Natural killer cell treated with Interleukin-12 subunit alpha and Interleukin-12 subunit beta and Interleukin-15 and Interleukin-18, amount 100 ng/mL, for 72 hours (primary cell): ENCODE measurements at regions not wholly inside any gene's neighbourhood (a gene's known extent, or its start where the extent isn't known, plus 50 kb on each side); places are given as distances from the start of the nearest gene placed in this dataset.
"Not testable (repeated sequence)": the region's sequence is repeated elsewhere in the genome, so short reads cannot be mapped to it uniquely, and the experiment has no call there.

Experiments used
- ATAC-seq, 2 donors: fragments of 150-1000 bp; cut with Tn5 transposase in 1 of 2; sonication (Bioruptor Pico), chemical (Tn5 transposase) in 1 of 2; 2 replicates each; pipeline ENCODE4 v1.10.0; 2021
- DNase-seq: peaks from one replicate; pipeline ENCODE4 v3.0.0; 2022; ENCODE audit warnings: low spot score
- H3K27ac Mint-ChIP-seq, 2 donors: 1 replicate in 1 of 2; 2 replicates in 1 of 2; pipeline ENCODE4 v1.8.0; 2022; ENCODE audit warnings: mixed read lengths in 2 of 2, mild to moderate bottlenecking in 1 of 2, moderate library complexity in 1 of 2
- H3K27me3 Mint-ChIP-seq, 2 donors: 1 replicate in 1 of 2; 2 replicates in 1 of 2; pipeline ENCODE4 v1.8.0; 2022; ENCODE audit warnings: mixed read lengths in 2 of 2
- H3K36me3 Mint-ChIP-seq: one replicate; pipeline ENCODE4 v1.8.0; 2022; ENCODE audit warnings: mixed read lengths
- H3K4me1 Mint-ChIP-seq, 2 donors: 1 replicate in 1 of 2; 2 replicates in 1 of 2; pipeline ENCODE4 v1.8.0; 2022; ENCODE audit warnings: low read depth in 2 of 2, mixed read lengths in 2 of 2, mild to moderate bottlenecking in 1 of 2
- H3K4me3 Mint-ChIP-seq: one replicate; pipeline ENCODE4 v1.8.0; 2022; ENCODE audit warnings: mixed read lengths
- H3K9me3 Mint-ChIP-seq: 2 replicates; pipeline ENCODE4 v1.8.0; 2022; ENCODE audit warnings: mixed read lengths

DNA sequence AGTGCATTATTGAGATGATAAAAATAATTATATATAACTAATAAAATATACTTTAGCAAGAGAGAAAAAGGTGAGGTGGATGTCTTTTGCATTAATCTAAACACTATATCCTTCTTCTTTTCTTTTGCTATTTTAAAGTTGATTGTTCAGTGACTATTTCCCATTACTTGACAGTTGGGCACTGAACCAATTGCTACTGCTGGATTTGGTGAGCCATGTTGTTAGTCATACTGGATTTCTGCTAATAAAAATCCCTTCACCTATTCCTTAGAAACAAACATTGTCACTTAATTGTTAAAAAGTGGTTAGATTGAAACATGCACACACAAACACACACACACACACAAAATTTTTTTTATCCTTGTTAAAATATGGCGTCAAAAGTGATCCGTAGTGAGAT lies 251.6 kb upstream of the ALG10 start:
- H3K4me1 Mint-ChIP-seq, result no peaks in the 10 kb centered on the region
- no peak for DNase-seq
- H3K27me3 Mint-ChIP-seq, result no peaks in the 10 kb centered on the region
- ATAC-seq, result no peak
- H3K27ac Mint-ChIP-seq, result no peak overlapping the region
- peaks cover 23% of the 10 kb centered on the region for H3K9me3 Mint-ChIP-seq
- peaks cover 3% of the 10 kb centered on the region for H3K36me3 Mint-ChIP-seq
- H3K4me3 Mint-ChIP-seq, result no peak overlapping the region

DNA sequence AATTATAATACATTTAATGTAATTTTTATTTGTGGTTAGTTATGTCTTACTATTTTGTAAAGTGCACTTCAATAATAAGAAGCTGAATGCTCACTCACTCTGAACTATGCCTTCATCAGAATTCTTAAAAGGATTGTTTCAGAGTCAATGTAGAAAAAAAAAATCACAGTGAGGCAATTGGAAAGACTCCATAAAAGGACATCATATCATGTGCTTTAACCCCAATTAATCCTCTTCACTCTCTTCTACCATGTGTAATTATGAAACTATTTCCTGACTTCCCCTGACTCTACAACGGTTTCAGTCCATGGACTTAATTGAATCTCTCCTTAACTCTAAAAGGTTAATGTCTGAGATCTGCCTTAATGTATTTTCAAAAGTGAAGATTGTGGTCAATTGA lies 250.4 kb upstream of the ALG10 start:
- no peaks in the 10 kb centered on the region for H3K4me1 Mint-ChIP-seq
- H3K27ac Mint-ChIP-seq, result no peak overlapping the region
- H3K9me3 Mint-ChIP-seq, result peaks cover 25% of the 10 kb centered on the region
- DNase-seq (no peak), ATAC-seq (no peak)
- H3K27me3 Mint-ChIP-seq, result no peaks in the 10 kb centered on the region
- no peak overlapping the region for H3K4me3 Mint-ChIP-seq
- H3K36me3 Mint-ChIP-seq, result peaks cover 9% of the 10 kb centered on the region

DNA sequence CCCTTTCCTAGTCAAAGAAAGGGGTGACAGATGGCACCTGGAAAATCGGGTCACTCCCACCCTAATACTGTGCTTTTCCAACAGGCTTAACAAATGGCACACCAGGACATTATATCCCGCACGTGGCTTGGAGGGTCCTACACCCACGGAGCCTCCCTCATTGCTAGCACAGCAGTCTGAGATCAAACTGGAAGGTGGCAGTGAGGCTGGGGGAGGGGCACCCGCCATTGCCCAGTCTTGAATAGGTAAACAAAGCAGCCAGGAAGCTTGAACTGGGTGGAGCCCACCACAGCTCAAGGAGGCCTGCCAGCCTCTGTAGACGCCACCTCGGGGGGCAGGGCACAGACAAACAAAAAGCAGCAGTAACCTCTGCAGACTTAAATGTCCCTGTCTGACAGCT lies 249.2 kb upstream of the ALG10 start:
- DNase-seq, H3K27me3 Mint-ChIP-seq, H3K4me3 Mint-ChIP-seq, ATAC-seq, H3K27ac Mint-ChIP-seq, H3K4me1 Mint-ChIP-seq, H3K36me3 Mint-ChIP-seq: not testable (repeated sequence)
- peaks cover 25% of the 10 kb centered on the region for H3K9me3 Mint-ChIP-seq

DNA sequence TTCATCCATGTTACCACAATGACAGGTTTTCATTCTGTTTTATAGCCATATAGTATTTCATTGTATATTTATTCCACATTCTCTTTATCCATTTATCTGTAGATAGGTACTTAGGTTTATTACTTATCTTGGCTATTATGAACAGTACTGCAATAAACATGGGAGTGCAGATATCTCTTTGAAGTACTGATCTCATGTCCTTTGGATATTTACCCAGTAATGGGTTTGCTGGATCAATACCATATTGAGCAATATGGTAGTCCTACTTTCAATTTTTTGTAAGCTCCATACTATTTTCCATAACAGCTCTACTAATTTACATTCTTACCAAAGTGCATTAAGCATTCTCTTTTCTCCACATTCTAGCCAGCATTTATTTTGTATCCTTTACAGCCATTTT lies 235.8 kb upstream of the ALG10 start:
- no peak for ATAC-seq
- Mint-ChIP-seq H3K27me3 (no peaks in the 10 kb centered on the region), H3K4me1 (no peaks in the 10 kb centered on the region), H3K36me3 (no peaks in the 10 kb centered on the region), H3K4me3 (no peak overlapping the region), H3K27ac (no peak overlapping the region), H3K9me3 (peaks cover 27% of the 10 kb centered on the region)
- DNase-seq, result no peak

DNA sequence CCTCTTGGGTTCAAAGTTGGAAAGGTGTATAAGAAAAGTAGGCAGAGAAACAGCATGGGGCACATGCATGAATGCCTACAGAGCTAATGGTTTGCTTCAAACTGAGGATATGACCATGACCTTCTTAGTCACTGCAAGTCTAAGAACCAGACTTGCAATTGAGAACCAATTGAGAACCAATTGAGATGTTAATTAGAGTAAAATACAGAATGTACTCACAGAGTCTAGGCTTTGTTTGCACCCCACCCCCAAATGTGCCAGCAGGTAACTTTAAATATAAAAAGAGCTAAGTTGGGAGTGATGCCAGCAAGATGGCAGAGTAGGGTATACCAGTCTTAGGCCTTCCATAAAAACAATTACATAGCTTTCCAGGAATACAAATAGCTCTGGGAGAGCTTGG lies 227.3 kb upstream of the ALG10 start:
- no peak overlapping the region for H3K27ac Mint-ChIP-seq
- peaks cover 4% of the 10 kb centered on the region for H3K36me3 Mint-ChIP-seq
- ATAC-seq (no peak), DNase-seq (no peak)
- no peaks in the 10 kb centered on the region for H3K27me3 Mint-ChIP-seq
- no peaks in the 10 kb centered on the region for H3K4me1 Mint-ChIP-seq
- H3K9me3 Mint-ChIP-seq, result peaks cover 33% of the 10 kb centered on the region
- no peak overlapping the region for H3K4me3 Mint-ChIP-seq

- Mint-ChIP-seq H3K4me1 (no peaks in the 10 kb centered on the region), H3K27ac (no peak overlapping the region), H3K36me3 (peaks cover 6% of the 10 kb centered on the region), H3K4me3 (no peak overlapping the region), H3K9me3 (peaks cover 33% of the 10 kb centered on the region), H3K27me3 (no peaks in the 10 kb centered on the region)
- DNase-seq (no peak), ATAC-seq (peak in 1 of 2 donors; percentile 36)
Observed at GRCh38 chr12:33795536-33795935, 226.8 kb upstream of the ALG10 start.

DNA sequence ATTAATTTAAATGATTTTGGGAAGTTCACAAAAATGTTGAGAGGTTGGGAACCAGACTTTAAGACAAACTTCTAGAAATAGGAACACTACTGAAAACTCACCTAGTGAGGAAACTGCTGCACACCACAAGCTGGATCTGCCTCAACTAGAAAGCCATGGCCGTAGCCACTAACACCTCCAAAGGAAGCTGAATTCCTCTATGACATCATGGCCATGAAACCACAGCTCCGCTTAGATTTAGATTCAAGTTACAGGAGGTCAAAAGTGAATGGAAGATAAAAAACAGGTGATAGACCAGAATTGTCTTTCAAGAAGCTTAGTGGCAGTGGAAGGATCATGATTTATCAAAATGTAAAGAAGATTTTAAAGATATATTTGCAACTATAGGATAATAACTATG lies 208.8 kb upstream of the ALG10 start:
- Mint-ChIP-seq H3K27me3 (no peaks in the 10 kb centered on the region), H3K36me3 (peaks cover 4% of the 10 kb centered on the region), H3K4me3 (no peak overlapping the region), H3K27ac (no peak overlapping the region), H3K9me3 (peaks cover 16% of the 10 kb centered on the region), H3K4me1 (no peaks in the 10 kb centered on the region)
- DNase-seq (no peak), ATAC-seq (no peak)

DNA sequence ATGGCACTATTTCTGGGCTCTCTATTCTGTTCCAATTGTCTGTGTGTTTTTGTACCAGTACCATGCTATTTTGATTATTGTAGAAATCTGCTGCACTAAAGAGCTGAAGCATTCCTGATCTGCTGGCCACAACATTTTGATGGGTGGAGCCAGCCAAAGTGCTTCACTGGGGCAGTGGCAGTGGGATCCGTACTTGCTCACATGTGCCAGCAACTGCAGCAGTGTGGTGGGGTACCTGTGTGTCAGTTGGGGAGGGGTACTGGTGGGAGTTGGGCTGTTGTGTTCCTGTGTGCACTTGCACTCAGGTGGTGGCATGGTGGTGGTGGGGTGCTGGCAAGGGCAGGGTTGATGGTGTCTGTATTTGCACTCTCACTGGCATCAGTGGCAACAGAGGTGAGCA lies 204.6 kb upstream of the ALG10 start:
- Mint-ChIP-seq H3K36me3 (peaks cover 4% of the 10 kb centered on the region), H3K9me3 (peaks cover 23% of the 10 kb centered on the region), H3K27ac (no peak overlapping the region), H3K27me3 (no peaks in the 10 kb centered on the region), H3K4me3 (no peak overlapping the region), H3K4me1 (no peaks in the 10 kb centered on the region)
- peak in 1 of 2 donors; percentile 17 for ATAC-seq
- DNase-seq, result no peak

DNA sequence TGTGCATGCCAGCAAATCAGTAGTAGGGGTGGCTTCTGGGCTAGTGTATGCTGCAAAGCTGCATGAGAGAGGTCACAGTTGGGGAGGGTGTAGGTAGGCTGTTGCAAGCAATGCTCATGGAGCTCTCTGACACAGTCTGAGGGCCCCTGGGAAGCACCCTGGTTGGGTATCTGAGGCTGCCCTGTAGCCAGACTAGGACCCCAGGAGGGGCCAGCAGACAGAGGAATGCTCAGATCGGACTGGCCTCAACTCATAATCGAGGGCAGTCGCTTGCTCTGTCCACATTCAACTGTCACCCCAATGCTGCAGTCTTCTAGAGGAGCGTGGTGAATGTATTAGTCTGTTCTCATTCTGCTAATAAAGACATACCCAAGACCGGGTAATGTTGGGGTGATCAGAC lies 204.0 kb upstream of the ALG10 start:
- Mint-ChIP-seq H3K4me1 (no peaks in the 10 kb centered on the region), H3K27ac (no peak overlapping the region), H3K36me3 (peaks cover 4% of the 10 kb centered on the region), H3K4me3 (no peak overlapping the region), H3K27me3 (no peaks in the 10 kb centered on the region), H3K9me3 (peaks cover 21% of the 10 kb centered on the region)
- DNase-seq, result no peak
- peak in 1 of 2 donors; percentile 38 for ATAC-seq

DNA sequence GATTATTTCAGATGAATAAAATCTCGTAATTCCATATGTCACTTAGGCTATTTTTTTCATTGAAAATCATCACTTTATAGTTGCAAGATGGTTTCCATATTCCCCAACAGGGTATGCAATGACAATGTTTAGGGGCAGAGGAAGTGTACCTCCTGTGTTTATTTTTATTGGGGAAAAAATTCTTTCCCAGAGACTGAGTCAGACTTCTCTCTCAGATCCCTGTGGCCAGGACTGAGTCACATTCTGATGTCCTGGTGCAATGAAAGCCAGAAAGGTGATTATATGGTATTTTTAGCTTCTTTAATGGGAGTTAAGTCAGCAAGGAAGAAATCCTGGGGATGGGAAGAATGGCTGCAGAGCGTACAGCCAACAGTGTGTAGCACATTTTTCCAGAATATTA lies 196.9 kb upstream of the ALG10 start:
- ATAC-seq (no peak), DNase-seq (no peak)
- peaks cover 17% of the 10 kb centered on the region for H3K9me3 Mint-ChIP-seq
- H3K4me3 Mint-ChIP-seq, result no peak overlapping the region
- no peaks in the 10 kb centered on the region for H3K4me1 Mint-ChIP-seq
- H3K27ac Mint-ChIP-seq, result no peak overlapping the region
- H3K36me3 Mint-ChIP-seq, result no peaks in the 10 kb centered on the region
- H3K27me3 Mint-ChIP-seq, result no peaks in the 10 kb centered on the region

- no peak for ATAC-seq
- no peak overlapping the region for H3K27ac Mint-ChIP-seq
Observed at GRCh38 chr12:33825986-33826602, 196.2 kb upstream of the ALG10 start.

GRCh38 chr12:33828326-33828725 lies 194.0 kb upstream of the ALG10 start:
- no peaks in the 10 kb centered on the region for H3K27me3 Mint-ChIP-seq
- H3K4me3 Mint-ChIP-seq, result no peak overlapping the region
- H3K9me3 Mint-ChIP-seq, result peaks cover 16% of the 10 kb centered on the region
- DNase-seq (no peak), ATAC-seq (no peak)
- H3K27ac Mint-ChIP-seq, result no peak overlapping the region
- H3K36me3 Mint-ChIP-seq, result no peaks in the 10 kb centered on the region
- H3K4me1 Mint-ChIP-seq, result no peaks in the 10 kb centered on the region

More at GRCh38 chr12:33825986-33826602, 196.2 kb upstream of the ALG10 start:
- Mint-ChIP-seq H3K36me3 (no peaks in the 10 kb centered on the region), H3K4me3 (no peak overlapping the region), H3K27me3 (no peaks in the 10 kb centered on the region), H3K9me3 (peaks cover 17% of the 10 kb centered on the region), H3K4me1 (no peaks in the 10 kb centered on the region)
- no peak for DNase-seq

- H3K27ac Mint-ChIP-seq, result no peak overlapping the region
- ATAC-seq (no peak), DNase-seq (no peak)
- H3K9me3 Mint-ChIP-seq, result peaks cover 14% of the 10 kb centered on the region
- no peaks in the 10 kb centered on the region for H3K4me1 Mint-ChIP-seq
- H3K4me3 Mint-ChIP-seq, result no peak overlapping the region
- H3K36me3 Mint-ChIP-seq, result no peaks in the 10 kb centered on the region
- no peaks in the 10 kb centered on the region for H3K27me3 Mint-ChIP-seq
Observed at GRCh38 chr12:33830070-33830469, 192.2 kb upstream of the ALG10 start.

DNA sequence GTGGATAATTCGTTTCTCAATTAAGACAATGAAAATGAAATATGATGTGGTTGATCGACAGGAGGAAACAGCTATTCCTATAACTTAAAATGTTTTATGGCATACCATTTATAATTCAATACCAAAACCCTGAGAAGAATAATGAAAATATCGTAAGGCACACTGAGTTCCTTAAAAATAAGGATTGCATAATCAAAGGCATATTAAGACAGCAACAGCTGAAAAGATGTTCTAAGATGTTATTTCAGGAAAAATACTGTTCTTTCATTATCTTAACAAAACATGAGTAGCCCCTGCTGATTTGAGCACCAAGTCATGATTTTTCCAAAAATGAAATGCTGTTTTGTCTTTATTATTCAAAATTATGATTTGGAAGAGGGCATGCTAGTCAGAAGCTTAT lies 189.4 kb upstream of the ALG10 start:
- no peaks in the 10 kb centered on the region for H3K36me3 Mint-ChIP-seq
- H3K4me1 Mint-ChIP-seq, result no peaks in the 10 kb centered on the region
- peaks cover 17% of the 10 kb centered on the region for H3K9me3 Mint-ChIP-seq

DNA sequence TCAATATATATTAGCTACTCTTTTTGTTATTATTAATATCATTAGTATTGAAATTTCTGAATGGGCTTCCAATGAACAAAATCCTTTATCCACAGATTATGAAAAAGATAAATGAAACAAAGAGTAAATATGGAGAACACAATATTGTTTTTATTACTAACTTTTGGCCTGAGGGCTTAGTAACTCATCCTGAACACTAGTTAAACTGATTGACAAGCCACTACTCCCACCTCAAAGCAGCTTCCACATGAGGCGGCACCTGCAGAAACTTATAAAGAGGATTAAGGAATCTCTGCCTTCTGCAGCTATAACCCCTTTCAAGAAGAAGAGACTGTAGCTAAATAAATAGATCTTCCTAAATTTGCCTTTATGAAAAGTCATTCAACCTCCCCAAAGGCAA lies 187.6 kb upstream of the ALG10 start:
- Mint-ChIP-seq H3K36me3 (no peaks in the 10 kb centered on the region), H3K27me3 (no peaks in the 10 kb centered on the region), H3K4me3 (no peak overlapping the region), H3K9me3 (peaks cover 18% of the 10 kb centered on the region), H3K27ac (no peak overlapping the region), H3K4me1 (no peaks in the 10 kb centered on the region)
- DNase-seq (no peak), ATAC-seq (no peak)

More for the DNA sequence above, 189.4 kb upstream of the ALG10 start:
- Mint-ChIP-seq H3K27me3 (no peaks in the 10 kb centered on the region), H3K4me3 (no peak overlapping the region), H3K27ac (no peak overlapping the region)
- no peak for DNase-seq
- no peak for ATAC-seq
